HG03103 (cell line): ENCODE measurements at regions not wholly inside any gene's neighbourhood (a gene's known extent, or its start where the extent isn't known, plus 50 kb on each side); places are given as distances from the start of the nearest gene placed in this dataset.
"Not testable (repeated sequence)": the region's sequence is repeated elsewhere in the genome, so short reads cannot be mapped to it uniquely, and the experiment has no call there.

Experiments
- ATAC-seq: cut with Tn5 transposase; IDR thresholded peaks from one replicate; pipeline ENCODE4 v1.9.1; 2021; ENCODE audit warnings: low read depth; ENCODE audit not compliant: unreplicated experiment

- ATAC-seq = no peak
Measured at GRCh38 chrX:13478740-13479451, 90.5 kb upstream of the EGFL6 start.

GRCh38 chrX:13476384-13476783 lies 93.0 kb upstream of the EGFL6 start:
- no peak for ATAC-seq

- peak; percentile 25 for ATAC-seq
Measured at GRCh38 chrX:13474164-13474516, 95.3 kb upstream of the EGFL6 start.

DNA sequence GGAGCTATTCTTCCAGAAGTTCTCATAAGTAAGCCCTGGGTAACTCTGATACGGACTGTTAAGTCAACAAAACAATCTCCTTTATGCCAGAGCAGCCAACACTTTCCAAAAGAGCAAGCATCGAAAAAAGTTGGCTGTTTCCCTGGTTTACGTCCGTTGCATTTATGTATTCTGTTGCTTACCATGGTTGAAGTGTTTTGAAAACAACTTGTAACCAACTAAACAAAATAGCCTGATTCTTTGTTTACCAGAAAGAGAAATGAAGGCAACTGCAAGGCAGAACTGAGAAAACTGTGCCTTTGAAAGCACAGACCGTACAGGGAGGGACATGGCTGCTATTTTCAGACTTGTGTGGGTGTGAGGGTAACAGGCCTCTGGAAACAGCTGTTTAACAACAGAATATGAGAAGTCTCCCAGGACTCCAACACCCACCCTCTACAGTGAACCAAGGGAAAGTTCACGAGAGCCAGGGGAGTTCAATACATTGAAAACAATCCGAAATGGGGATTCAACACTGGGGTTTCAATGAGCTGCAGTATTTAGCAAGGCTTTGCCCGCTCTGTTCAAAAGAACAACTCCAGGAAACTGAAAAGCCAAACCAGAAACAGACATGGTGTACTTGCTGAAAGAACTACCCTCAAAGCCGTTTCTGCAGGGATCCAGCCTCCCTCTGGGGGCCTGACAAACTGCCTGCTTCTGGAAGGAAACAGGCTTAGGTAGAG lies 95.8 kb upstream of the EGFL6 start:
- peak; percentile 80 for ATAC-seq

DNA sequence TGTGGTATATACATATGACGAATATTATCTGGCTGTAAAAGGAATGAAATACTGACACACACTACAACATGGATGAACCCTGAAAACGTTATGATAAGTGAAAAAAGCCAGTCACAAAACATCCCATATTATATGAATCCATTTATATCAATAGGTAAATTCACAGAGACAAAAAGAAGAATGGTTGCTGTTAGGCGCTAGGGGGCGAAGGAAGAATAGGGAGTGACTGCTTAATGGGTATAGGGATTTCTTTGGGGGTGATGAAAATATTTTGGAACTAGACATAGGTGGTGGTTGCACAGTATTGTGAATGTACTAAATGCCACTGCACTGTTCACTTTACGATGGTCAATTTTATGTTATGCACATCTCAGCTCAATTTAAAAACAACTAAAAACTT lies 96.4 kb upstream of the EGFL6 start:
- ATAC-seq = no peak

DNA sequence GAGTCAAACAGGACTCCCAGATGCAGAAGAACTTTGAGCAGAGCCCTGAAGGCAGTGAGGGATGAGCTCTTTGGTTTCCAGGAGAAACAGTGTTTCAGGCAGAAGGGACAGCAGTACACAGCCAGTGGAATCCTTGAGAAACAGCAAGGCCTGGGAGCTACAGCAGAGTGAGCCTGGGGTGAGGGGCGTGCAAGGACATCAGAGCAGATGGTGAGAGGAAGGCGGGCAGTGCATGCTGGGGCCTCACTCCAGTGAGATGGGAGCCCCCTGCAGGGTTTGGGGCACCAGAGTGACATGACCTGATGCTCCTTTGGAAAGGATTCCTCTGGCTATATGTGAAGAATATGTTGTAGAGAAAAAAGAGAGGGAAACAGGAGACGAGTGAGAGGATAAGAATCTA lies 98.1 kb upstream of the EGFL6 start:
- ATAC-seq = no peak

DNA sequence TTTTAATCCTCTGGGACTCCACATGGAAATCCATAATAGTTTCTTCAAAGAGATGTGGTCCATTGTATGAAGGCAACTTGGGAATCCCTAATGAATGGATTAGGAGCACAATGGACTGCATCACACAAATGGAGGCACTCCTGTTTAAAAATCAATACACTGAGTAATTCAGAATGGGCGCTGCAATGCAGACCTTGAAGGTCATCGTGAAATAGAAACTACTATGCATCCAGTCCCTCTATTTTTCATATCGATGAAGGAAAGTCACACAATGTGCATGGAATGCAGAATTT lies 98.8 kb upstream of the EGFL6 start:
- ATAC-seq = no peak

- no peak for ATAC-seq
Measured at GRCh38 chrX:13469963-13470684, 99.3 kb upstream of the EGFL6 start.

DNA sequence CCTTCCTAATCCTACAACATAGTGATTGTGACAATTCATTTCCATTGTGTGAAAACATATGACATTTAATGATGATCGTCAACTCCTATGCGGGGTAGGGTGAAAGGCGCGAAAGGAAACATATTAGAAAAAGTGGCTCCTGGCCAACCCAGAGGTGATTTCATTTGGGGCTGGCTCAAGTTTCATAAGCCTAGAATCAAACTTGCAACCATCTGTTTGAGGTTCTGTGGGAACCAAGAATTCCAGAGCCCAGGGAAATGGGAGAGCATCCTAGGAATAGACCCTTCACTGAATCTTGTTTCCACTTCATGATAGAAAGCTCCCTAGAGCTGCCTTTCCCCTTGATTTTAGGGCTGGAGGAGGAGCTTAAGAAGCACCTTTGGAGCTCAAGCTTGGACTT lies 101.3 kb upstream of the EGFL6 start:
- no peak for ATAC-seq

GRCh38 chrX:13467243-13467642 lies 102.2 kb upstream of the EGFL6 start:
- ATAC-seq = no peak

DNA sequence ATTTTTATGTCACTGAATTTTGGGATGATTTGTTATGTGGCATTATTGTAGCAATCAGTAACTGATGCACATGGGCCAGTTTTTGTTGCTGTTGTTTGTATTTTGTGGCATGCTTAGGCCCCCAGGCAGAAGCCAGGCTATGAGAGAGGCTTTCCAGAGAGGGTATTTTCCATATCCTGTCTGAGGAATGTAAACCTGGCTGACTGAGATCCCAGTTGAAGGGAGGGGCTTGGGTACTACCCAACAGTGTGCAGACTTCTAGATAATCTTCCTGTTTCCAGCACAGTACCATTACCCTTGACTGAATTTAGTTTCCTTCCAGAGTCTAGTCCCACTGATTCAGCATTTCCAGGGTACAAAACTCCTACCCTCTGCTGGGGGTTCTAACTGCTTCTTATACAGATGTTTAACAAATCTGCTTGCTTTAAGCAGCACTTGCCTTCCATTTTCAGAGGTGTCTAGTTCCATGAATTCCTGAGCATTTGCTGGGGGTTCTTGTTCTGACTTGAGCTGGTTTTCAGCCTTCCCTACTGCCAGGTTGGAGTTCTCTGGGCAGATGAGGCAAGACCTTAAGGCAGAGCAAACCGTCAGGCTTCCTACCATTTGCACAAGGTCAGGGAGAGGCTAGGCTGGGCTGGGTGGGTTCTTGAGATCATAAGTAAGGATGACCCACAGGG lies 104.7 kb upstream of the EGFL6 start:
- ATAC-seq = no peak

DNA sequence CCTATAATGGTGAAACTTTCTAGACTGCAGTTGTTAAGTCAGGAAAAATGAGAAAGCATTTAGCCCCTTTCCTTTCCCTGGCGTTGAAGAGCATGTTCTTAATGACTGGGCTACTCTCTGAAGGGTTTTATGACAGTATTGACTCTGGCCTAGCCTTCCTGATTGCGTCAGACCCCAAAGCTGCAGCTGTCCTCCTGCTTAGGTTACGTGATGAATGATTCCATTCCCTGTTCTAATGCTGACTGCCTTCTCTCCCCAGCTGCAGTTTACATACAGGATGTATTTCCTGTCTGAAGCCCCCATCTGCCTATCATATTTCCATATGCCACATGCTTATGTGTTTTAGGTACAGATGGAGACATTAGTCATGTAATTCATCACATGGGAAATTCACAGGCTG lies 105.8 kb upstream of the EGFL6 start:
- ATAC-seq = no peak

DNA sequence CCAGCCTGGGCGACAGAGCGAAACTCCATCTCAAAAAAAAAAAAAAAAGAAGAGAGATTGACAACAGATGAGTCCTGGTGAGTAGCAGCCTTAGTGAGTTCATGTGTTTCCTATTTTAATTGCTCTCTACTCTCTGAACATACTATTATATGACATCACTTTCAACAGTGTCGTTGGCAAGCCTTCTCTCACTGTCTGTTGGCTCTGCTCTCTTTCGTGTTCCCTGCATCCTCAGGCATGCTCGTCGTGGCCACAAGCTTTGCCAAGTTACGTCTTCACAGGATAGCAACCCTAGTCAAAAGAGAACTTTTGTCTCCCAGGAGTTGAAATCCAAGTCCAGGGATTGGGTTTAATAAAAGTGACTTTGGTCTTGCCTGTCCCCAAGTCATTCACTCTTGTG lies 117.1 kb upstream of the EGFL6 start:
- no peak for ATAC-seq

DNA sequence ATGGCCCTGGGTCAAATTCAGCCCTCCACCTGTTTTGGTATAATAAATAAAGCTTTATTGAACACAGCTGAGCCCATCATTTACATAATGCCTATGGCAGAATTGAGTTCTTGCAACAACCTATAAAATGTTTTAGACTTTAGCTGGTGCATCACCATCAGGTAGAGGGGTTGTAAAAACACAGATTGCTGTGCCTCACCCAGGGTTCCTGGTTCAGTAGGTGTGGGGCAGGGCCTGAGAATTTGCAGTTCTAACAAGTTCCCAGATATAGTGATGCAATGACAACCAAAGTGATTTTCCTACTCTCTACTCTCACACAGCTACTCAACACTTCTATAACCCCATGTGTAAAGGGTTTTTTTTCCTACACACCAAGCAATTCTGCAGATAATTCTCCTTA lies 120.0 kb upstream of the EGFL6 start:
- ATAC-seq = no peak

GRCh38 chrX:13448941-13449340 lies 120.5 kb upstream of the EGFL6 start:
- no peak for ATAC-seq

DNA sequence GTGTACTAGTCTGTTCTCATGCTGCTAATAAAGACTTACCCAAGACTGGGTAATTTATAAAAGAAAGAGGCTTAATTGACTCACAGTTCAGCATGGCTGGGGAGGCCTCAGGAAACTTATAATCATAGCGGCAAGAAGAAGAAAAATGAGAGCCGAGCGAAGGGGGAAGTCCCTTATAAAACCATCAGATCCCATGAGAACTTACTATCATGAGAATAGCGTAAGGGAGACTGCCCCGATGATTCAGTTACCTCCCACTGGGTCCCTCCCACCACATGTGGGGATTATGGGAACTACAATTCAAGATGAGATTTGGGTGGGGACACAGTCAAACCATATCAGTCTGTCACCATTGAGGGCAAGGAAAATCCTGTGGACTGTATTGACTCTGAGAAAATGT lies 121.8 kb upstream of the ATXN3L start:
- ATAC-seq = not testable (repeated sequence)

- no peak for ATAC-seq
Measured at GRCh38 chrX:13440176-13440575, 120.3 kb upstream of the ATXN3L start.

- ATAC-seq = no peak
Measured at GRCh38 chrX:13433298-13433605, 113.4 kb upstream of the ATXN3L start.

DNA sequence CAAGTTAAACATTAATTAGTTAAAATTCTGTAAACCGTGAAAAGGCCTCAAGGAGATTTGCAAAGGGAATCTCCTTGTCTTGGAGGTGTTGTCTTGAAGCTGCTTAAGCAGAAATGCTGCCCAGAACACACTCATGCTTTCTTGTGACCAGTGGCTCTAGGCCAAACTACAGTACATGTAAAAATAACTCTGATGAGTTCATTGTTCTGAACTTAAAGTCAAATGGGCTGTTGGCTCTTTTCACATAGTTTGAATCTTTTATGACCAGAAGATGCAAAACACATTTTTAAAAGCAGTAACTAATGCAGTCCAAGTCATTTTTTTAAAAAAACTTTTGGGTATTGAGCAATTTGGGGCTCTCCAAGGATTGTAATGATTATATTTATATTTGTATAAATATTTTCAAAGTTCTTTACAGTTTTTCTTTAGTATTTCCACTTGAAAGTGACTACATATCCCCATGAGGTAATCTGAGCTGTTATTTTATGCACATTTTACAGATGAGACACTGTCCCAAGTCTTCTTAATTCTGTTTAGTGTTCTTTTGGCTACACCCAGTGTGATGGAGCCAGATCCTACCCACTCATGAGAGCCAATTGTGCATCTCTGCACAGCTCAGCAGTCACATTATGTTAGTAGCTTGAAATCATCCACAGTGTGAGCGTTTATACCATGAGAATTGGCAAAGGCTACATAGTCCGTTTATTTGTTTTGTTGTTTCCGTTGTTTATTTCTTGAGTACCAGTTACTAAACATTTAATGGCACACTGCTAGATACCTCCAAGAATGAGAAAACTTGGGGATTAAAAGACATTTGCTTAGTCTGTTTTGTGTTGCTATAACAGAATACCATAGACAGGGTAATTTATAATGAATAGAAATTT lies 112.8 kb upstream of the ATXN3L start:
- ATAC-seq = no peak

DNA sequence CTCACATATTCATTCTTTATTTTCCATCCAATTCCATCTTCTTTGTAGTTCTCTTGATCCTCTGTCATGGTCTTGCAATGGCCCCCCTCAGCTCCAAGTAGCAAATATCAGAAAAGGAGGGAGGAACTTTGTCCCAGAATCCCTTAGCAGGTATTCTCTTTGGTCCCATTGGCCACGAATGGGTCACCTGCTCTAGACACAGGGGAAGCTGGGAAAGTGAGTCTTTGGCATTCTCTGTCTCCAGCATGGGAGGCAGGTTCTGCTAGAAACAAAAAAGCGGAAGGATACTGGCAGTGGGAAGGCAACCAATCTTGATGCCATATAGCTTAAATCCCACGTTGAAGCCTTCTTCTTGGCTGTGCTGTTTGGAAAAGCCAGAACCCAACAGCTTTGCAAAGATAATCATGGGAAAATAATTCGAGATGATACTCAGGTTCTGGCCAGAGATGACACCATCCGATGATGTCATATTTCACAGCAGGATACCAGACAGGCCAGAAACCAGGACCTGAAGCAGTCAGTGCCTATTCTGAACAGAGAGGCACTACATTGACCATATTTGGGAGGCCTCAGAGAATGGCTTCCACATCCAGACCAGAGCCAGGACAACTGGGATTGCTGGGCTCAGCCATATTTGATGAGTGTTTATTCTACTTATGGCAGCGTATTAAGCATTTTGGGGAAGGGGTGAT lies 110.4 kb upstream of the ATXN3L start:
- ATAC-seq = no peak
